ENCODE measurements at regions not wholly inside any gene's neighbourhood (a gene's known extent, or its start where the extent isn't known, plus 50 kb on each side); places are given as distances from the start of the nearest gene placed in this dataset.

GRCh38 chr6:165941786-165942185 is 225.9 kb downstream of the TBXT start:
- Mint-ChIP-seq H3K36me3 (ENCODE audit: low read depth) (no peaks in the 10 kb centered on the region), H3K27ac (no peak overlapping the region), H3K27me3 (peaks cover 12% of the 10 kb centered on the region), H3K4me3 (no peak overlapping the region), H3K4me1 (ENCODE audit: low read depth) (no peaks in the 10 kb centered on the region), H3K9me3 (peaks cover 12% of the 10 kb centered on the region)

GRCh38 chr6:165941249-165941775 is 226.3 kb downstream of the TBXT start:
- H3K9me3 Mint-ChIP-seq: peaks cover 12% of the 10 kb centered on the region
- H3K4me1 Mint-ChIP-seq (ENCODE audit: low read depth): no peaks in the 10 kb centered on the region
- H3K27ac Mint-ChIP-seq: no peak overlapping the region
- no peak overlapping the region for H3K4me3 Mint-ChIP-seq
- no peaks in the 10 kb centered on the region for H3K36me3 Mint-ChIP-seq (ENCODE audit: low read depth)
- H3K27me3 Mint-ChIP-seq: peaks cover 16% of the 10 kb centered on the region

DNA sequence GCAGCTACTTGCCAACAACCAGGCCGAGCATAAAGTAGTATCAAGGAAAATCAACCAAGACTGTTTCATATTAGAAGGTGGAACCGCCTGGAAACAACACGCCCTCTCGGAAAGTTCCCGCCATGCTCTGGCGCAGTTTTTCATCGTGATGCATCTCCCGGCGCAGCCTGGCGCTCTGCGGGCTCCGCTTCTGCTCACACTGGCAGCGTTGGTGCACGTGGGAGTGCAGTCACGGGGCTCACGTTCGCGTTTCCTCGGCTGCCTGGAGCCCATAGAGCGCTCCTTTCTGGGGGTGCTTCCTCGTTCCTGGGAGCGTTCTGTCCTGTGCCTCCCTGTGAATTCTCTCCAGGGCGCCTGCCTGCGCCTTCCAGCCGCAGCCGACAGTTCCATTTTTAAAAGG is 227.3 kb downstream of the TBXT start:
- Mint-ChIP-seq H3K4me3 (no peak overlapping the region), H3K36me3 (ENCODE audit: low read depth) (no peaks in the 10 kb centered on the region), H3K27ac (no peak overlapping the region), H3K4me1 (ENCODE audit: low read depth) (no peaks in the 10 kb centered on the region), H3K27me3 (peaks cover 20% of the 10 kb centered on the region), H3K9me3 (peaks cover 12% of the 10 kb centered on the region)

- peaks cover 26% of the 10 kb centered on the region for H3K27me3 Mint-ChIP-seq
- no peak overlapping the region for H3K4me3 Mint-ChIP-seq
- H3K4me1 Mint-ChIP-seq (ENCODE audit: low read depth): no peaks in the 10 kb centered on the region
- no peak overlapping the region for H3K27ac Mint-ChIP-seq
- no peaks in the 10 kb centered on the region for H3K36me3 Mint-ChIP-seq (ENCODE audit: low read depth)
- H3K9me3 Mint-ChIP-seq: peaks cover 12% of the 10 kb centered on the region
These were observed 227.9 kb downstream of the TBXT start for GRCh38 chr6:165939601-165940290.

DNA sequence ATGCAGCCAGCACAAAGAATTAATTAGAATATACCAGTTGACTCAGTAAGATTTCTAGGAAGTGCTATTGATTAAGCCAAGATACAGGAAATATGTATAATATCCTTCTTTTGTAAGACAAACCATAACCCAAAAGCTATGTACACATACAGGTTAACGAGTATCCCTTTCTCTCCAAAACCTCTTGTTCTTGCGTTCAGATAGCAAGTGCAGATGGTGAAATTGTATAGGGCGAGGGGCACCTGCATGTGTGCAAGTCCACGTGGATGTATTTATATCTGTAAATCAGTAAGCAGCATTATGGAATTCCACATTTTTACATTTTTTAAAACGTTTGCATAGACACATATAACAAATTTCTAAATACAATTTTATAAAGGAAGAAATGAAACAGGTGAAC is 228.6 kb downstream of the TBXT start:
- Mint-ChIP-seq H3K36me3 (ENCODE audit: low read depth) (no peaks in the 10 kb centered on the region), H3K27ac (no peak overlapping the region), H3K4me1 (ENCODE audit: low read depth) (no peaks in the 10 kb centered on the region), H3K27me3 (peaks cover 26% of the 10 kb centered on the region), H3K9me3 (peaks cover 12% of the 10 kb centered on the region), H3K4me3 (no peak overlapping the region)

- Mint-ChIP-seq H3K4me3 (no peak overlapping the region), H3K9me3 (peaks cover 10% of the 10 kb centered on the region), H3K36me3 (ENCODE audit: low read depth) (no peaks in the 10 kb centered on the region), H3K4me1 (ENCODE audit: low read depth) (no peaks in the 10 kb centered on the region), H3K27ac (no peak overlapping the region), H3K27me3 (peaks cover 27% of the 10 kb centered on the region)
These were observed 229.9 kb downstream of the TBXT start for GRCh38 chr6:165937564-165938358.

- H3K4me1 Mint-ChIP-seq (ENCODE audit: low read depth): no peaks in the 10 kb centered on the region
- H3K27ac Mint-ChIP-seq: no peak overlapping the region
- peaks cover 22% of the 10 kb centered on the region for H3K27me3 Mint-ChIP-seq
- no peak overlapping the region for H3K4me3 Mint-ChIP-seq
- no peaks in the 10 kb centered on the region for H3K36me3 Mint-ChIP-seq (ENCODE audit: low read depth)
- peaks cover 4% of the 10 kb centered on the region for H3K9me3 Mint-ChIP-seq
These were observed 231.0 kb downstream of the TBXT start for GRCh38 chr6:165936660-165937059.

DNA sequence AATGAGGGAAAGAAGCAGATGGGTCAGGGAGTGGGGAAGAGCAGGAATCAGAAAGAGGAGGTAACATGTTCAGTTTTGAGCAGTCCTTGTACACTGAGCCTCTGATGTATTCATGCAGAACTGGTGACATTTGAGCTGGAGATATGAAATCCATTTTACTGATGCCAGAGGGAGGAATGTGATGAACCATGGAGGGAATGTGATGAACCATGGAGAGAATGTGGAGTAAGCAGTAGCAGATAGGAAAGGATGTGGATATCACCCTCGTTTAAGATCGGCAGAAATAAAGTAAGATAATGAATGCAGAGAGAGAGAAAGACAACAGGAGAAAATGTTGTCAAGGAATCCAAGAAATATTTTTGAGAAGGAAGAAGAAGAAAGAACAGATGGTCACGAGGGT is 231.6 kb downstream of the TBXT start:
- peaks cover 22% of the 10 kb centered on the region for H3K27me3 Mint-ChIP-seq
- no peaks in the 10 kb centered on the region for H3K36me3 Mint-ChIP-seq (ENCODE audit: low read depth)
- H3K27ac Mint-ChIP-seq: no peak overlapping the region
- no peak overlapping the region for H3K4me3 Mint-ChIP-seq
- H3K9me3 Mint-ChIP-seq: no peaks in the 10 kb centered on the region
- H3K4me1 Mint-ChIP-seq (ENCODE audit: low read depth): no peaks in the 10 kb centered on the region

- H3K27me3 Mint-ChIP-seq: peaks cover 15% of the 10 kb centered on the region
- no peaks in the 10 kb centered on the region for H3K9me3 Mint-ChIP-seq
- no peaks in the 10 kb centered on the region for H3K36me3 Mint-ChIP-seq (ENCODE audit: low read depth)
- H3K4me3 Mint-ChIP-seq: no peak overlapping the region
- no peaks in the 10 kb centered on the region for H3K4me1 Mint-ChIP-seq (ENCODE audit: low read depth)
- no peak overlapping the region for H3K27ac Mint-ChIP-seq
These were observed 236.0 kb downstream of the TBXT start for GRCh38 chr6:165931675-165932074.

DNA sequence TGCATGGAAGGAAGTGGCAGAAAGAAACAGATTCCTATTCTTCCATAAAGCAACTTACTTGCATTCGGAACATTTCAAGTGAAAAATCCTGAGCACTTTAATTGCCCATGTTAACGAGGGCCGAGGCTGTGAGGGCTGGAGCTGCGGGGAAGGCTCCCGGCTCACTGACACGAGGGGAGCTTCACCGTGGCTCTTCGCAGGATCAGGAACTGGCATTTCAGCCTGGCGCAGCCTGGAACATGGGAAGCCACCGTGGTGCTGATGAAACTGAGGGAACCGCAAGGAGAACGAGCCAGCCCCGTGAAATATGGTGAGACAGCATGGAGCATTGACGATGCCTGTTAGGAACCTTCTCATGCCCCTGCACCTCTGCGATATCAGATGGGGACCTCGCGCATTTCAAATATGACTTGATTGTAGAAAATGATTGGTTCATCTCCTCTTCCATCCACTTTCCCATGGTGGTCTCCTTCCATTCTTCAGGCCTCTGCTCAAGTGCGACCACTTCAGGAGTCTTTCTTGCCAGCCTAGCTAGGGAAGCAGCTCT is 236.9 kb downstream of the TBXT start:
- no peak overlapping the region for H3K27ac Mint-ChIP-seq
- H3K4me3 Mint-ChIP-seq: no peak overlapping the region
- H3K4me1 Mint-ChIP-seq (ENCODE audit: low read depth): no peaks in the 10 kb centered on the region
- no peaks in the 10 kb centered on the region for H3K36me3 Mint-ChIP-seq (ENCODE audit: low read depth)
- no peaks in the 10 kb centered on the region for H3K9me3 Mint-ChIP-seq
- H3K27me3 Mint-ChIP-seq: peaks cover 9% of the 10 kb centered on the region

DNA sequence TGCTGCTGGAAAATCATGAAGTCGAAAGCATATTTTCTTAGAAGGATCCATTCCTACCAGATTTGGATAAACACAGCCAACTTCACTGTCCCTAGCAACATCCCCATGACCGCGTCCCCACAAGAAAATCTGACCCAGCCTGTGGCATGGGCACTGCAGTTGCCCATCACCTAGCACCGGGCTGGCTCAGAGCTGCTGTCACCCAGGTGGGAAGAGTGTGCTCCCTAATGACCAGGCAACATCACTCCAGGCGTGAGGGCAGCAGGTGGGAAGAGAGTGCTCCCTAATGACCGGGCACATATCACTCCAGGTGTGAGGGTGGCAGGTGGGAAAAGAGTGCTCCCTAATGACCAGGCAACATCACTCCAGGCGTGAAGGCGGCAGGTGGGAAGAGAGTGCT is 238.0 kb downstream of the TBXT start:
- no peak overlapping the region for H3K4me3 Mint-ChIP-seq
- no peaks in the 10 kb centered on the region for H3K36me3 Mint-ChIP-seq (ENCODE audit: low read depth)
- no peak overlapping the region for H3K27ac Mint-ChIP-seq
- H3K9me3 Mint-ChIP-seq: no peaks in the 10 kb centered on the region
- H3K4me1 Mint-ChIP-seq (ENCODE audit: low read depth): no peaks in the 10 kb centered on the region
- peaks cover 3% of the 10 kb centered on the region for H3K27me3 Mint-ChIP-seq

DNA sequence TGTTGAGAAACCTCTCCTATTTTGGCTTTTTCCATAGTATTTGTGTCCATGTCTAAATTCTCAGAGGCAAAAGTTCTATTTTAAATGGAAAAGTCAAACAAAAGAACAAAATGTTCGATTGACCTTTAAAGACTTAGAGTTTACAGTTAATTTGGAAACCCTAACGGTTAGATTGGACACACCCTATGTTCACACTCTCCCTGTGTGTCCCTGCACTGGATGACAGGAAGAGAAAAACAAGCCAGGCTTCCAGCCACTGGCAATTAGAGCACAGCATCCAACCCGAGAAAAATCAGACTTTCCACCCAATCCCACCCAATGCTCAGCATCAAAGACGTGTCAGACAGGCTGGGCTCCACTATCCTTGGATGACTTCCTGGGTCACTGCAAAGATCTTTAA is 241.3 kb downstream of the TBXT start:
- H3K27me3 Mint-ChIP-seq: peaks cover 5% of the 10 kb centered on the region
- no peaks in the 10 kb centered on the region for H3K4me1 Mint-ChIP-seq (ENCODE audit: low read depth)
- H3K9me3 Mint-ChIP-seq: no peaks in the 10 kb centered on the region
- no peak overlapping the region for H3K4me3 Mint-ChIP-seq
- no peak overlapping the region for H3K27ac Mint-ChIP-seq
- H3K36me3 Mint-ChIP-seq (ENCODE audit: low read depth): no peaks in the 10 kb centered on the region

- Mint-ChIP-seq H3K36me3 (ENCODE audit: low read depth) (no peaks in the 10 kb centered on the region), H3K9me3 (no peaks in the 10 kb centered on the region), H3K4me1 (ENCODE audit: low read depth) (no peaks in the 10 kb centered on the region), H3K27me3 (peaks cover 7% of the 10 kb centered on the region), H3K4me3 (no peak overlapping the region), H3K27ac (no peak overlapping the region)
These were observed 242.0 kb downstream of the TBXT start for GRCh38 chr6:165925474-165926156.

DNA sequence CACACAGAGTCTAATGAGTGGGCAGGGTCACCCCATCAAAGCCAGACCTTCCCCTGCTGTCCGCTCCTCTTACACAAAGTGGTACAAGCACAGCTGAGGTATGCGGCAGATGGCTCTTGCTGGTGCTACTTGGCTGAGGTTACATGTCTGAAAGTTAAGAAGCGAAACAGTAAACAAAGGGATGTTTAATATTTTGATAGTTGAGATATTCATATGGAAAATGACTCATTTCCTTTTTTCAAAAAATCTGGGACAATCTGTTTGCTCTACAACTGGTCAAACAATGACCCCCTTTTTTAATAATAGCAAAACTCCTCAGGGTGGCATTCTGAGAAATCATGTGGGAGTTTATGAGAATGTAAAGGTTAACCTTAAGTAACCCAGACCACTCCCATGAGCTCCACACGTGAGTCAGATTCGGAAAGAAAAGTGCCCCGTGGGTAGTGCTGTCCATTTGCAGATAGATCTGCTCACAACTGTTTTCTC is 245.3 kb downstream of the TBXT start:
- Mint-ChIP-seq H3K27ac (no peak overlapping the region), H3K4me3 (no peak overlapping the region), H3K9me3 (no peaks in the 10 kb centered on the region), H3K4me1 (ENCODE audit: low read depth) (no peaks in the 10 kb centered on the region), H3K36me3 (ENCODE audit: low read depth) (no peaks in the 10 kb centered on the region), H3K27me3 (peaks cover 12% of the 10 kb centered on the region)

Data from stimulated activated naive CD8-positive, alpha-beta T cell treated with anti-CD3 and anti-CD28 coated beads, Interleukin-15, Interleukin-2, amounts not matched to agents 100 ng/mL and 50 ng/mL, for 24 hours (primary cell).